ENCODE measurements at regions not wholly inside any gene's neighbourhood (a gene's known extent, or its start where the extent isn't known, plus 50 kb on each side); places are given as distances from the start of the nearest gene placed in this dataset.
"Not testable (repeated sequence)": the region's sequence is repeated elsewhere in the genome, so short reads cannot be mapped to it uniquely, and the experiment has no call there.

- DNase-seq (ENCODE audit: low read depth): no peak
Observed at GRCh38 chr4:12458621-12459020, 1025.5 kb downstream of the RAB28 start.

- no peak for DNase-seq (ENCODE audit: low read depth)
Observed at GRCh38 chr4:12452291-12452690, 1023.6 kb upstream of the HS3ST1 start.

- no peak for DNase-seq (ENCODE audit: low read depth)
Observed at GRCh38 chr4:12447451-12447850, 1018.8 kb upstream of the HS3ST1 start.

GRCh38 chr4:12446657-12447185 lies 1018.0 kb upstream of the HS3ST1 start:
- DNase-seq (ENCODE audit: low read depth): no peak

- no peak for DNase-seq (ENCODE audit: low read depth)
Observed at GRCh38 chr4:12446256-12446655, 1017.6 kb upstream of the HS3ST1 start.

GRCh38 chr4:12445711-12446235 lies 1017.1 kb upstream of the HS3ST1 start:
- no peak for DNase-seq (ENCODE audit: low read depth)

- DNase-seq (ENCODE audit: low read depth): no peak
Observed at GRCh38 chr4:12439633-12440305, 1011.1 kb upstream of the HS3ST1 start.

GRCh38 chr4:12431259-12431658 lies 1002.6 kb upstream of the HS3ST1 start:
- DNase-seq (ENCODE audit: low read depth): not testable (repeated sequence)

- no peak for DNase-seq (ENCODE audit: low read depth)
Observed at GRCh38 chr4:12421364-12421763, 992.7 kb upstream of the HS3ST1 start.

GRCh38 chr4:12416755-12417154 lies 988.1 kb upstream of the HS3ST1 start:
- no peak for DNase-seq (ENCODE audit: low read depth)

GRCh38 chr4:12414181-12414812 lies 985.6 kb upstream of the HS3ST1 start:
- DNase-seq (ENCODE audit: low read depth): no peak

- no peak for DNase-seq (ENCODE audit: low read depth)
Observed at GRCh38 chr4:12411072-12411471, 982.4 kb upstream of the HS3ST1 start.

- DNase-seq (ENCODE audit: low read depth): no peak
Observed at GRCh38 chr4:12409507-12410190, 981.0 kb upstream of the HS3ST1 start.

GRCh38 chr4:12408364-12408763 lies 979.7 kb upstream of the HS3ST1 start:
- DNase-seq (ENCODE audit: low read depth): no peak

- no peak for DNase-seq (ENCODE audit: low read depth)
Observed at GRCh38 chr4:12403175-12403574, 974.5 kb upstream of the HS3ST1 start.

- no peak for DNase-seq (ENCODE audit: low read depth)
Observed at GRCh38 chr4:12399781-12400180, 971.1 kb upstream of the HS3ST1 start.

GRCh38 chr4:12393631-12394262 lies 965.1 kb upstream of the HS3ST1 start:
- DNase-seq (ENCODE audit: low read depth): no peak

- no peak for DNase-seq (ENCODE audit: low read depth)
Observed at GRCh38 chr4:12389604-12390003, 960.9 kb upstream of the HS3ST1 start.

- no peak for DNase-seq (ENCODE audit: low read depth)
Observed at GRCh38 chr4:12382567-12382966, 953.9 kb upstream of the HS3ST1 start.

- no peak for DNase-seq (ENCODE audit: low read depth)
Observed at GRCh38 chr4:12379191-12379590, 950.5 kb upstream of the HS3ST1 start.

- no peak for DNase-seq (ENCODE audit: low read depth)
Observed at GRCh38 chr4:12375805-12376204, 947.1 kb upstream of the HS3ST1 start.

GRCh38 chr4:12365869-12366268 lies 937.2 kb upstream of the HS3ST1 start:
- DNase-seq (ENCODE audit: low read depth): not testable (repeated sequence)
